PC-3 (cell line): ENCODE measurements at regions not wholly inside any gene's neighbourhood (a gene's known extent, or its start where the extent isn't known, plus 50 kb on each side); places are given as distances from the start of the nearest gene placed in this dataset.
"Not testable (repeated sequence)": the region's sequence is repeated elsewhere in the genome, so short reads cannot be mapped to it uniquely, and the experiment has no call there.

Experiments used
- CTCF ChIP-seq: fragments of 300-600 bp; sonication (generic); conservative IDR thresholded peaks from 2 replicates; pipeline ENCODE4 v1.5.1; 2017; ENCODE audit warnings: antibody characterized with exemption, low read depth, mild to moderate bottlenecking, low read length
- EZH2 ChIP-seq: fragments of 300-600 bp; sonication (generic); IDR thresholded peaks from one replicate; pipeline ENCODE4 v1.6.1; 2017; ENCODE audit warnings: antibody characterized with exemption, mild to moderate bottlenecking, low read length; ENCODE audit not compliant: unreplicated experiment
- EZH2phosphoT487 ChIP-seq: fragments of 300-600 bp; sonication (generic); IDR thresholded peaks from 2 replicates; pipeline ENCODE4 v1.6.1; 2018; ENCODE audit warnings: mild to moderate bottlenecking, antibody characterized with exemption, low read length, borderline replicate concordance

- TF ChIP-seq CTCF, result peak; percentile 48
- not testable (repeated sequence) for TF ChIP-seq EZH2, EZH2phosphoT487
These were observed 123.8 kb upstream of the ARHGEF26 start for GRCh38 chr3:153997364-153997763.
